ENCODE measurements at regions not wholly inside any gene's neighbourhood (a gene's known extent, or its start where the extent isn't known, plus 50 kb on each side); places are given as distances from the start of the nearest gene placed in this dataset.
A peak's percentile ranks its signal among the peaks of the same experiment; 100 is the strongest.

DNA sequence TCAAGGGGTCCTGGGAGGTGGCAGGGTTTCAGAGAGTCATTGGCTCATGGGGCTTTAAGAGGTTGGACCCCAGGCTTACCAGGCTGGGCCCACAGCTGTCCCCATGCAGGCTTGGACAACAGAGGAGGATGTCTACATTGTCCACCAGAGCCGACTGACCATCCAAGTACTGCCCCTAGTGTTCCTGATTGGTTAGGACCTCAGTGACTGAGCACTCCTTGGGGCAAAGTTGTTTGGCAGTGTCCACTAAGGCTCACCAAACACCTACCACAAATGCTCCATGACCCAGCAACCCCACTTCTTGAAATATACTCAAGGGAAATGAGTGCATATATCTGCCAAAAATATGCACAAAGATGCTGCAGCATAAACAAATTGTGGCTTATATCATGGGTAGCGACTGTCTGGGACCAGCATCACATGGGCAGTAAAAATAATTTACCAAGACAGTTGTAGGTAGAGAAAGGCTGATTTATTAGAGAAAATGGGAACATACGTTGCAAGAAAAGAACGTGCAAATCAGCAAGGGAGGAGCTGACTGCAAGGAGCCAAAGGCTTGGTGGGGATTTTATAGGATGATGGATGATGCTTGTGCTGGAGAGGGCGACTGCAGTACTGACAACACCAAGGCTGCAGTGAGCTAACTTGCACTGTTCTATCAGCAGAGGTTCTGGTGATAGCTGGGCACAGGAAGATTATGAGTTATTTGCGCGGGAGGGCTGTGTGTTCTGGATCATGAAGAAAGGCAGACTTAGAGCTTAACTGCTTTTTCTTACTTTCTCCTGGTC is 265.2 kb downstream of the GADD45G start:
- no peak for DNase-seq

GRCh38 chr9:89871871-89872331 is 267.1 kb downstream of the GADD45G start:
- no peak for DNase-seq

GRCh38 chr9:89872426-89872912 is 267.7 kb downstream of the GADD45G start:
- no peak for DNase-seq

GRCh38 chr9:89872913-89873707 is 268.3 kb downstream of the GADD45G start:
- no peak for DNase-seq

DNA sequence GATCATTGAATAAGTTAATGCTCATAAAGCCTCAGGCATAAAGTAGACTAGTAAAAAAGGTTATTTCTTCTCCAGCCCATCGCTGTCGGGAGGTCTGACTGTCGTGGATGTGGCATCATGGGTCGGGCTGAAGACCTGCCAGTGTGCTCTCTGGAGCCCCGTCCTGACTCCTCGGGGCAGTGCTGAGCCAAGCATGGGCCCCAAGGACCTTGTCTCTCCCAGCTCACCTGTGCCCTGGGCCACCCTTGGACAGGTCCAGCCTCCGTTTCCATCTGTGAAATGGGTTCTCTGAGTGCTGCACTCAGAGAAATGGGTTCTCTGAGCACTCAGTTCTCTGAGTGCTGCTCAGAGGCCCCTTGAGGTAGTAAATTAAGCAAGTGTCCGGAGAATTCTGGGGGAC is 269.0 kb downstream of the GADD45G start:
- DNase-seq, result no peak

DNA sequence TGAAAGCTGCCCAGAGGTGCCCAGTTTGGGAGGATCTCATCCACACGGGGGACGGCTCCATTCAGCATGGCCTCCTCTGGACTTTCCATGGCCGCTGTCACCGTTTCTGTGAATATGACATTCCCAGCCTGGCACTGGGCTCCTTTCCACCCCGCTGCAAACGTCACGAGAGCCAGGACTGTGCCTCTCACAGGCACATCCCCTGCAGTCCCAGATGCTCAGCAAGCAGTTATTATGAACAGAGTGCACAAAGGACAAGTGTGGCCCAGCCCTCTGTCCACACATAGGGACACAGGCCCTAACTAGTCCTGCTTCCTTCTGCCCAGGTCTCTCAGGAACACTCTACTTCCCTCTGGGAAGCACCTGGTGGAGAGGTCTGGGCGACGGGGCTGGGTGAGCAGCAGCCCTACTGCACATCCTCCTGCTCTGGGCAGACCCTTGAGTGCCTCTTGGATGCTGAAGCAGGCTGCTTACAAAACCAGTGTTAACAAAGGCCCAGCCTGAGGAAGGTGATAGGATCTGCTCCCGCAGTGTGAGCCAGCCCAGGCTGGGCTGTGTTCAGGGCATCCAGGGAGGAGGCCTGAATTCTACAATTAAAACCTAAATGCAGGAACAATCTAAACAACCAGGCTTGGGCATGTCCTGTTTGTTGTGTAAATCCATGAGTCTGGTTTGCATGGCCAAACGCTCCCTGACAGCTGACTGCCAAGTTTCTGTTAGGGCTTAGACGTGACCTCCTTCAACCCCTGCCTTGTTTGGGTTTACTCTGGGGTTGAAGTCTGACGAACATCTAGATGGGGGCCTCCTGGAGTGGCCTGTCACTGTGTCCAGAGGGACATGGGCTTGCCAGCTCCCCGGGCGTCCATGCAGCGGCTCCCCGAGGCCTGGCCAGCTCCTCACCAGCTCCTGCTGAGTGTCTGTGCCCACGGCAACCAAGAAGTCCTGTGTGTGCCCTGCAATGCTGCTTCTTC is 269.8 kb downstream of the GADD45G start:
- DNase-seq, result no peak

- DNase-seq, result no peak
These were observed 272.5 kb downstream of the GADD45G start for GRCh38 chr9:89877051-89878002.

- no peak for DNase-seq
These were observed 273.2 kb downstream of the GADD45G start for GRCh38 chr9:89878003-89878411.

DNA sequence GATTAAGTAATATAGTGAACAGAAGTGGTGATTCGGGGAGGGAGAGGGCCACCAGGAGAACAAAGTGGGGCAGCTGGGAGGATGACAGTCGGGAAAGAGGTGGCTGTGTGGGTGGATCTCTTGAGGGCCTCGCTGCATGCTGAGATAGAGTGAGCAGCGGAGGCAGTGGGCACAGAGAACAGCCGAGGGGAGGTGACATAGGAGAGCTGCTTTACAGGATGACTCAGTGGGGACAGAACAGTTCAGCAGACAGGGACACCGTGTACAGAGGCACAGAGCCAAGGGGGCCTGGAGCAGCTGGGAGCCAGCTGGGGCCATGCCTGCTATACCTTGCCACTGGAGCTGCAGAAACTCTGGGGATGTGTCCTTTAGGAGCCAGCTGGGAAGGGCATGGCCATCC is 273.9 kb downstream of the GADD45G start:
- DNase-seq, result peak; percentile 71

DNA sequence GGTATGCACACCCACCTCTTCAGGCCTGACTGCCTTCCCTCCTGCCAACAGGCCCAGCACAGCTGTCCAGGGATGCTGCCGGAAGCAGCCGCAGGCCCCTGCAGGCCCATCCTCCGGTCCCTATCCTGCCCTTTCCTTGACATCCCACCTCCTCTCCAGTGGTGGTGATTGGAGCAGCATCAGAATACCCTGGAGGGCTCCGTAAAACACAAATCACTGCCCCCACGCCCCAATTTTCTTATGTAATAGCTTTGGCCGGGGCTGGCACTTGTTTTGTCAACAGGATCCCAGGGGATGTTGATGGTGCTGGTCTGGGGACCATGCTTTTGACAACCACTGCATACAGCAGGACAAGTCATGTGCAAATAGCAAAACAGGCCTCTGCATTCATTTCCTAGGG is 274.5 kb downstream of the GADD45G start:
- no peak for DNase-seq

GRCh38 chr9:89879701-89880100 is 274.9 kb downstream of the GADD45G start:
- DNase-seq, result no peak

GRCh38 chr9:89880161-89880560 is 275.3 kb downstream of the GADD45G start:
- DNase-seq, result no peak

DNA sequence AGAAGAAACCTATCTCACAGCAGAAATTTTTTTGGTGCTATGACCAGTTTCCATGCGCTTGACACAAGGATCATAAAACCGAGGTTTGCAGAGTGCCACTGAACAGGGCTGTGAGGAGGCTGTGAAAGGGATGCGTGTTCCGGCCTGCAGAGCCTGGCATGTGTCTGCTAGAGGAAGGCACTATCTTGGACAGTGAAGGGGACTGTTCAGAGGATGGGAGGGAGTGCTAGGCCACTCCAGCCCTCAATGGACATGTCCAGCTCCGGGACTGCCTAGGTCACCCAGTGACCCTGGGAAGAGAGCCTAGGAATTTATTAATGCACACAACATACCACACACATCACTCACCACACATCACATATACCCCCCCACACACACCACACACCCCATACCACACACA is 275.9 kb downstream of the GADD45G start:
- no peak for DNase-seq

- no peak for DNase-seq
These were observed 276.6 kb downstream of the GADD45G start for GRCh38 chr9:89881431-89881830.

DNA sequence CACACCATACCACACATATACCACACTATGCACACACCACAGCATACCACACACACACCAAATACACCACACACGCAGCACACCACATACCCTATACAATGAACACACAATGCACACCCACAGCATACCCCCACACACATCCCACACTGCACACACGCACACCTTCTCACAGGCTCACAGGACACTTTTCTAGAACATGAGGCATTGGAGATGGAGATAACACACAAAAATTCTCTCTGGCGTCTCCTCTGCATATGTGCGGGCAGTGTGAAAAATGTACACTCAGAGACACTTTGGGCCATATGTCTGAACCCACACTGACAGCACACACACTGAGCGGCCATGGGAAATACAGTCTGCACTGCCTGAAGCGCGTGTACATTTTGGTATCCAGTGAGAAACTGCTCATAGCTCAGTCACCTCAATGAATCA is 278.1 kb downstream of the GADD45G start:
- DNase-seq, result no peak

DNA sequence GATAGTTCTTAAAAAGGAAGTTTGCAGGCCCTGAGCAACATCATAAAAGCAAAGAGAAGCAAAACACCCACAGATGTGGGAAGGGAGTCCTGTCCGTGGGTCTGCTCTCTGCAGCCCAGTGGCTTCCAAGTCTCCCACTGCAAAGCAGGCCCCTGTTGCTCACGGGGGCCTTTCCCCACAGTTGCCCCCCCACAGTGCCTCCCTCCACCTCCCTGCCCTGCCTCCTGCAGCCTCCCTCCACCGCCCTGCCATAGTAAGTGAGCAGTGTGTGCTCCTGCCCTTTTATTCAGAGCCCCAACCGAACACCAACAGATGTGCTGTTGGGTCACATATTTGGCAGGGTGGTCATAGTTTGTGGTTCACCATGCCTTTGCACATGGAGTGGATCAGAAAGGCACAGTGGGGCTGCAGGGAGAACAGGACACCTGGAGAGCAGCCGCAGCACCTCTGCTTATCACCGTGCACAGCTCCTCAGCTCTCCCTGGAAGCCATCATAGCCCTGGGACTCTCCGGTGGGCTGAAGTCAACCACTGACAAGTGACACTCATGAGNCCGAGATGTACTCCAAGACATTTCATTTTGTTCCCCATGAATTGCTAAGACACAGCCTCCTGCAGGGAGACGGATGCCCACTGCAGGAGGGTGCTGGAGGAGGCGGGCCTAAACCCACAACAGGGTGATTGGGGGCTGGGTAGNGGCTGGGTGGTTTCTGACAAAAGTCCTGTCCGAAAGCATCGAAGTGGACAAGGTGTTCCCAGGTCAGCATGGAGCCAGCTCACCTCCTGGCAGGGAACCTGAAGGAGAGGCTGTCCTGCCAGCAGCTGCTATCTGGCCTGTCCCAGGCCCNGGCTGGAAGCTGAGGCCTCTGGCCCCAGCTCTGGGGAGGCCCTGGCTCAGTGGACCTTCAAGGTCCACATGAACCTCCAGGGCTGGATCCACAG is 278.9 kb downstream of the GADD45G start:
- no peak for DNase-seq

DNA sequence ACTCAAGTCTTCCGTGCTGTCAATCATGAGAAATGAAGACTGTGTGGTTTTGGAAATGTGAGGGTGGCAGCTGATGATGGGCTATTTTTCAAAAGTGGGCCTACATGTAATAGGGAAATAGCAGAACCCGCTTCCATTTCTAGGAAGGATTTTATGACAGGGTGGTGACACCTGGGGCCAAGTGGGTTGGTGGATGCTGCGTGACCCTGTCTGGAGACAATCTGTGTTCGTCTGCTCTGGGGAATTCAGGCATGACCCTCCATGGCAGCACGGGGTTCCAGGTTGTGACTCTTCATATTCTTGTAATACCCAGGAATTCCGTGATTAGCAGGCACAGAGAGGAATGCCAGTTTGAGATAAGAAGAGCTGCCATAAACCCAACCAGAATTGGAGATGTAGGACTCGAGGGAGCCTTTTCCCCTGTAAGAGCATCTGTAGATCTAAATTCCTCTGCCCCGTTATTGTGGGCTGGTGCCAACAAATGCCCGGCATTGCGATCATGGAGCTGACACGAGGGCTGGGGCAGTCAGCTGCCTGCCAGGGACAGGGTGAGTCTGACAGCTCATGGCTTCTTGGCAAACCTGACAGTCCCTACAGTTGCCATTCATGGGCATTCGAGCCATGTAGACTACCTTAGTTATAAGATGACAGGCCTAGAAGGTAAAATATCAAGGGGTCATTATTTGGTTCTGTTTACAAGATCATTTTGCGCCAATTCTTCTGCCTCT is 279.7 kb downstream of the GADD45G start:
- DNase-seq, result no peak

- DNase-seq, result no peak
These were observed 280.3 kb downstream of the GADD45G start for GRCh38 chr9:89885156-89885555.

GRCh38 chr9:89886281-89886700 is 281.5 kb downstream of the GADD45G start:
- DNase-seq, result no peak

GRCh38 chr9:89887286-89887685 is 282.5 kb downstream of the GADD45G start:
- DNase-seq, result no peak
